Endothelial cell of umbilical vein (primary cell): ENCODE measurements at regions not wholly inside any gene's neighbourhood (a gene's known extent, or its start where the extent isn't known, plus 50 kb on each side); places are given as distances from the start of the nearest gene placed in this dataset.

Experiments
- BruUV-seq: library from RNA; stranded (reverse); fragments of 400-500 nt; replicated peaks from 2 replicates; lab custom pipeline; 2021; lab: Mats Ljungman, UMichigan
- CTCF ChIA-PET: fragments of 300-600, 350-600 bp; sonication (Branson Sonifier 250); formaldehyde crosslinking; loops from one replicate; lab custom pipeline; 2021; ENCODE audit warnings: antibody characterized with exemption, inconsistent platforms; lab: Charles Lee
- POLR2A ChIA-PET: fragments of 300-600, 350-600 bp; sonication (Branson Sonifier 250); formaldehyde crosslinking; loops from one replicate; lab custom pipeline; 2021; ENCODE audit warnings: antibody characterized with exemption, inconsistent platforms; lab: Charles Lee
- DNase-seq: peaks from one replicate; pipeline ENCODE4 v3.0.0-alpha.2; 2011; ENCODE audit warnings: low read depth, low spot score
- FAIRE-seq: peaks from 2 replicates; lab custom pipeline; 2011; peaks lifted over from hg19 to GRCh38; lab: Jason Lieb, UNC
- H2AFZ ChIP-seq: 2 replicates; pipeline ENCODE4 v1.6.0; 2012; ENCODE audit warnings: low read depth, low read length, control low read depth, inconsistent platforms
- H3K27ac ChIP-seq: 2 replicates; pipeline ENCODE4 v1.5.1; 2011; ENCODE audit warnings: low read depth, mild to moderate bottlenecking, control low read depth, low read length, moderate library complexity; ENCODE audit not compliant: insufficient read depth
- H3K27me3 ChIP-seq, 2 experiments: 2 replicates each; pipeline versions ENCODE4 v1.6.0 to v1.6.1; 2011; ENCODE audit warnings: low read length in 2 of 2, mixed read lengths in 1 of 2; ENCODE audit not compliant: control insufficient read depth in 2 of 2, insufficient read depth in 2 of 2
- H3K36me3 ChIP-seq, 2 experiments: 2 replicates in 1 of 2; 3 replicates in 1 of 2; pipeline ENCODE4 v1.5.1; 2011; ENCODE audit warnings: low read length in 2 of 2, mild to moderate bottlenecking in 1 of 2, moderate library complexity in 1 of 2; ENCODE audit not compliant: control insufficient read depth in 2 of 2, insufficient read depth in 2 of 2; ENCODE audit errors: extremely low read depth in 1 of 2
- H3K4me1 ChIP-seq: 3 replicates; pipeline ENCODE4 v1.5.1; 2011; ENCODE audit warnings: mild to moderate bottlenecking, low read length; ENCODE audit not compliant: control insufficient read depth, insufficient read depth; ENCODE audit errors: extremely low read depth
- H3K4me2 ChIP-seq: 2 replicates; pipeline ENCODE4 v1.6.1; 2011; ENCODE audit warnings: low read length, control low read depth, mixed read lengths; ENCODE audit not compliant: insufficient read depth
- H3K4me3 ChIP-seq, 3 experiments: fragments of 200-600 bp in 1 of 3; sonication (generic), shearing (Covaris generic) in 1 of 3; replicated peaks in 1 of 3; 2 replicates each; pipeline ENCODE4 v1.5.1; 2011 to 2016; ENCODE audit warnings: control low read depth in 3 of 3, low read length in 3 of 3, mild to moderate bottlenecking in 2 of 3, inconsistent platforms in 1 of 3, low read depth in 1 of 3, moderate library complexity in 1 of 3; ENCODE audit not compliant: insufficient read depth in 1 of 3
- H3K79me2 ChIP-seq: 2 replicates; pipeline ENCODE4 v1.6.0; 2012; ENCODE audit warnings: low read length, inconsistent platforms; ENCODE audit not compliant: control insufficient read depth, insufficient read depth
- H3K9ac ChIP-seq: replicated peaks from 2 replicates; pipeline ENCODE3; 2011; ENCODE audit warnings: low read length, control low read depth; ENCODE audit not compliant: insufficient read depth; ENCODE audit errors: extremely low read depth
- H3K9me1 ChIP-seq: replicated peaks from 3 replicates; pipeline ENCODE4 v1.6.0; 2011; ENCODE audit warnings: mild to moderate bottlenecking, low read length; ENCODE audit not compliant: control insufficient read depth, insufficient read depth; ENCODE audit errors: extremely low read depth
- H3K9me3 ChIP-seq: replicated peaks from 2 replicates; pipeline ENCODE4 v1.5.1; 2012; ENCODE audit warnings: low read length, inconsistent platforms; ENCODE audit not compliant: control insufficient read depth, insufficient read depth
- H4K20me1 ChIP-seq: replicated peaks from 2 replicates; pipeline ENCODE3; 2011; ENCODE audit warnings: mild to moderate bottlenecking, low read length; ENCODE audit not compliant: control insufficient read depth, insufficient read depth; ENCODE audit errors: extremely low read depth
- EZH2 ChIP-seq: IDR thresholded peaks from 2 replicates; pipeline ENCODE4 v1.6.1; 2012; ENCODE audit warnings: borderline replicate concordance, low read depth, mild to moderate bottlenecking, moderate library complexity, low read length, inconsistent platforms; ENCODE audit not compliant: severe bottlenecking
- FOS ChIP-seq: IDR thresholded peaks from 2 replicates; pipeline ENCODE4 v1.6.1; 2011; ENCODE audit warnings: mild to moderate bottlenecking, low read length, moderate library complexity, borderline replicate concordance; ENCODE audit not compliant: insufficient read depth
- GATA2 ChIP-seq: IDR thresholded peaks from 2 replicates; pipeline ENCODE4 v1.7.0; 2011; ENCODE audit warnings: low read depth, mild to moderate bottlenecking, moderate library complexity, mixed read lengths, low read length; ENCODE audit not compliant: insufficient read length, insufficient read depth
- JUN ChIP-seq: IDR thresholded peaks from 2 replicates; pipeline ENCODE4 v1.6.1; 2011; ENCODE audit warnings: borderline replicate concordance, low read depth; ENCODE audit not compliant: insufficient read length, insufficient read depth
- MYC ChIP-seq: IDR thresholded peaks from one replicate; pipeline ENCODE4 v1.6.1; 2011; ENCODE audit warnings: mild to moderate bottlenecking, low read depth, low read length
- POLR2A ChIP-seq: IDR thresholded peaks from 2 replicates; pipeline ENCODE4 v1.6.1; 2012; ENCODE audit warnings: low read depth, mild to moderate bottlenecking, control low read depth, low read length
- POLR2AphosphoS5 ChIP-seq: IDR thresholded peaks from 2 replicates; pipeline ENCODE4 v1.6.1; 2012; ENCODE audit warnings: low read depth, mild to moderate bottlenecking, control low read depth, low read length, moderate library complexity; ENCODE audit not compliant: insufficient read depth
- dilution Hi-C: fragments of 300-500 bp; cut with MboI; formaldehyde crosslinking; loops from one replicate; pipeline ENCODE4 v1.15.0; 2019; ENCODE audit warnings: low sequenced_read_pairs; ENCODE audit not compliant: extremely low pct_ligation_motif_present
- intact Hi-C: fragments of 100-400 bp; cut with micrococcal nuclease; formaldehyde crosslinking; loops from one replicate; pipeline ENCODE4 v1.10.0; 2022
- TF ChIP-seq, protein P1 (sequence below): IDR thresholded peaks from 2 replicates; pipeline ENCODE4 v1.6.1; 2011; ENCODE audit not compliant: insufficient read depth, insufficient read length
- TF ChIP-seq, protein P2 (sequence below), 2 donors: IDR thresholded peaks; 1 replicate in 1 of 2; 2 replicates in 1 of 2; pipeline ENCODE4 v1.5.1; 2011; ENCODE audit warnings: low read length in 2 of 2, mild to moderate bottlenecking in 2 of 2, moderate library complexity in 2 of 2, control low read depth in 1 of 2, inconsistent platforms in 1 of 2, low read depth in 1 of 2; ENCODE audit not compliant: insufficient read depth in 1 of 2; ENCODE audit errors: extremely low read depth in 1 of 2

DNA sequence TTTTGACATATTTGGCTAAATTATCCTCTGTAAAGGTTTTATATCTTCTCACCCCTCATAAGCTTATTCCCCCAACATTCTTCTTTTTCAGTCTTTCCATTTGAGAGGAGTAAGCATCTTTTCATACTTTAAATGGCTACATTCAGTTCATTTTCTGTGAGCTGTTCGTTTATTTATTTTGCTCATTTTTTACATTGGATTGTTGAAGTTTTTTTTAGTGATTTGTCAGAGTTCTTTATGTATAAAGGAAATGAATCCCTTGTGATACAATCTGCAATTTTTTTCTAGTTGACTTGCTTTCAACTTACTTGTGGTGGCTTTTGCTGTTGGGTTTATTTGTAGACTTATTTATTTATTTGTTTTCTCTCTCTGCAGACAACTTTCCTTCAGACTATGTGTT, 250.3 kb downstream of the DLEU7 start:
- DNase-seq (peak; percentile 18), FAIRE-seq (no peak)
- BruUV-seq, result no TSS peak
- Histone ChIP-seq H3K79me2 (no peaks in the 10 kb centered on the region), H3K27ac (no peak overlapping the region), H3K9ac (no peak overlapping the region), H3K27me3 (peaks cover 0 to 6% of the 10 kb centered on the region in 2 experiments), H3K4me2 (no peak overlapping the region), H3K9me3 (no peaks in the 10 kb centered on the region), H3K9me1 (no peaks in the 10 kb centered on the region), H3K36me3 (no peaks in the 10 kb centered on the region), H2AFZ (no peak overlapping the region), H4K20me1 (no peaks in the 10 kb centered on the region), H3K4me1 (peaks cover 5% of the 10 kb centered on the region), H3K4me3 (no peak overlapping the region)
- TF ChIP-seq GATA2 (peak; percentile 51), FOS (peak; percentile 7), POLR2A (no peak), POLR2AphosphoS5 (no peak)
- ChIA-PET POLR2A (no interaction called here), CTCF (interaction anchor here (0.6 to 1.4 kb wide), 2 partner anchors 24 to 104 kb away, joined by 4 to 6 read pairs; no protein-coding TSS in a partner anchor)
- dilution Hi-C loops (no loop called here), intact Hi-C loops (no loop called here)

DNA sequence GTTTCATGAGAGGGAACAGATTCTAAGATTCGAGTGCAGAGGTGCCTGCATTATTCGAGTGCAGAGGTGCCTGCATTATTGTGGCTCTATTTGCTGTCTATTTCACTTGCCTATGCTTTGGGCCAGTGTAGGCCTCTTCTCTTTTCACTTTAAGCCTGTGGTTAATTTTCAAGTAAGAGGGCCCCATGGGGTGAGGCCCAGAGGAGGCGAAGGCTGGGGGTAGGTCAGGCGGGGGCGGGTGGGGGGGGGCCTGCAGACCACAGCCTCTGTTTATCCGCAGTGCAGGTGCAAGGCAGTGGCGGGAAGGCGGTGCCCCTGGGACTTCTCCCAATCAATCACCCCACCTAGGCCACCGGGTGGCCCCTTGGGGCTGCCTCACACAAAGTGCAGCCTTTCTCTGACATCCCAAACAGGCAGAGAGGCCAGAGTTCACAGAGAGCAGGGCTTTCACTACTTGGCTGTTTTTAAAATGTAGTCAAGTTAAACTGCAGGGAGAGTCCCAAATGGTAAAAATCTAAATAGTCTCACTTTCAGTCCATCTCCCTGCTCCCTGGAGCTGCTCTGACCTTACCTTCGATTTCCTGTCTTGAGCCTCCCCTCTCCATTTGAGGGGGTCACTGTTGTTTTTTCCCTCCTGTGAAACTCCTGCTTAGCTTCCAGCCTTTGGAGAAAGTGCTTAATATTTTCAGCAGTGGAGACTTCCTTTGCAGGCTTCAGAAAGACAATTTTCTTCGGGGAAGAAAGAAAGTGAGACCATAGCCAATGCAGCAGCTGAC, 249.0 kb downstream of the DLEU7 start:
- Histone ChIP-seq H2AFZ (no peak overlapping the region), H3K4me2 (no peak overlapping the region), H3K27ac (no peak overlapping the region), H3K27me3 (peaks cover 0 to 6% of the 10 kb centered on the region in 2 experiments), H3K4me1 (peaks cover 5% of the 10 kb centered on the region), H3K9me1 (no peaks in the 10 kb centered on the region), H4K20me1 (no peaks in the 10 kb centered on the region), H3K9me3 (no peaks in the 10 kb centered on the region), H3K36me3 (no peaks in the 10 kb centered on the region), H3K79me2 (no peaks in the 10 kb centered on the region), H3K4me3 (no peak overlapping the region), H3K9ac (no peak overlapping the region)
- intact Hi-C loops (no loop called here), dilution Hi-C loops (no loop called here)
- TF ChIP-seq, protein P1, sequence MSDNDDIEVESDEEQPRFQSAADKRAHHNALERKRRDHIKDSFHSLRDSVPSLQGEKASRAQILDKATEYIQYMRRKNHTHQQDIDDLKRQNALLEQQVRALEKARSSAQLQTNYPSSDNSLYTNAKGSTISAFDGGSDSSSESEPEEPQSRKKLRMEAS, result no peak
- TF ChIP-seq, protein P2, sequence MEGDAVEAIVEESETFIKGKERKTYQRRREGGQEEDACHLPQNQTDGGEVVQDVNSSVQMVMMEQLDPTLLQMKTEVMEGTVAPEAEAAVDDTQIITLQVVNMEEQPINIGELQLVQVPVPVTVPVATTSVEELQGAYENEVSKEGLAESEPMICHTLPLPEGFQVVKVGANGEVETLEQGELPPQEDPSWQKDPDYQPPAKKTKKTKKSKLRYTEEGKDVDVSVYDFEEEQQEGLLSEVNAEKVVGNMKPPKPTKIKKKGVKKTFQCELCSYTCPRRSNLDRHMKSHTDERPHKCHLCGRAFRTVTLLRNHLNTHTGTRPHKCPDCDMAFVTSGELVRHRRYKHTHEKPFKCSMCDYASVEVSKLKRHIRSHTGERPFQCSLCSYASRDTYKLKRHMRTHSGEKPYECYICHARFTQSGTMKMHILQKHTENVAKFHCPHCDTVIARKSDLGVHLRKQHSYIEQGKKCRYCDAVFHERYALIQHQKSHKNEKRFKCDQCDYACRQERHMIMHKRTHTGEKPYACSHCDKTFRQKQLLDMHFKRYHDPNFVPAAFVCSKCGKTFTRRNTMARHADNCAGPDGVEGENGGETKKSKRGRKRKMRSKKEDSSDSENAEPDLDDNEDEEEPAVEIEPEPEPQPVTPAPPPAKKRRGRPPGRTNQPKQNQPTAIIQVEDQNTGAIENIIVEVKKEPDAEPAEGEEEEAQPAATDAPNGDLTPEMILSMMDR (IDR thresholded peaks at IDR 0.05; ENCODE audit: extremely low read depth in 1 of 2, insufficient read depth in 1 of 2, low read depth in 1 of 2, low read length in 2 of 2), result no peak
- TF ChIP-seq GATA2 (no peak), POLR2AphosphoS5 (no peak), JUN (no peak), FOS (no peak), MYC (no peak), EZH2 (no peak), POLR2A (no peak)
- no peak for DNase-seq
- POLR2A ChIA-PET, result no interaction called here
- no peak for FAIRE-seq
- CTCF ChIA-PET, result no interaction called here
- no TSS peak for BruUV-seq
